IPS-18c (cell line): ENCODE measurements at regions not wholly inside any gene's neighbourhood (a gene's known extent, or its start where the extent isn't known, plus 50 kb on each side); places are given as distances from the start of the nearest gene placed in this dataset.

Experiments
- H3K4me3 ChIP-seq: 2 replicates; pipeline ENCODE4 v1.7.0; 2013; ENCODE audit warnings: low read depth, mild to moderate bottlenecking, low read length, moderate library complexity; ENCODE audit not compliant: insufficient read depth
- H3K9me3 ChIP-seq: one replicate; pipeline ENCODE4 v1.6.1; 2013; ENCODE audit warnings: mild to moderate bottlenecking, low read length, moderate library complexity; ENCODE audit not compliant: control insufficient read depth, insufficient read depth

- Histone ChIP-seq H3K9me3 (no peaks in the 10 kb centered on the region), H3K4me3 (no peak overlapping the region)
Measured at GRCh38 chr18:10051877-10052631, 138.2 kb downstream of the VAPA start.

GRCh38 chr18:10052871-10053270 lies 139.1 kb downstream of the VAPA start:
- H3K9me3 ChIP-seq, result no peaks in the 10 kb centered on the region
- H3K4me3 ChIP-seq, result no peak overlapping the region

DNA sequence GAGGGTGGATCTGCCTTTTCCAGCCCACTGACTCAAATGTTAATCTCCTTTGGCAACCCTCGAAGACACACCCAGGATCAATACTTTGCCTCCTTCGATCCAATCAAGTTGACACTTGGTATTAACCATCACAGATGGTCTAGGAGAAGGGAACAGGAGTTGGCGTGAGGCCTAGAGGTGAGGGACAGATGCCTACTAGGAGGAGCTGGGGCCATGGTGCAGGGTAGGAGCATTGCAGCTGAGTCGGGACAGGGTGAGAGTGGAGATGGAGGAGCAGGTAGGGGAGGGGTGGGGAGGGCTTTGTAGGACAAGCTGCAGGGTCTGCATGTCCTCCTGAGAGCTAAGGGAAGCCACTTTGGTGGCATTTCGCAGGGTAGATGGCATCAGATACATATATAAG lies 140.0 kb downstream of the VAPA start:
- H3K4me3 ChIP-seq, result no peak overlapping the region

GRCh38 chr18:10054366-10054765 lies 140.6 kb downstream of the VAPA start:
- Histone ChIP-seq H3K4me3 (no peak overlapping the region), H3K9me3 (no peaks in the 10 kb centered on the region)

More for the DNA sequence above, 140.0 kb downstream of the VAPA start:
- H3K9me3 ChIP-seq, result no peaks in the 10 kb centered on the region

DNA sequence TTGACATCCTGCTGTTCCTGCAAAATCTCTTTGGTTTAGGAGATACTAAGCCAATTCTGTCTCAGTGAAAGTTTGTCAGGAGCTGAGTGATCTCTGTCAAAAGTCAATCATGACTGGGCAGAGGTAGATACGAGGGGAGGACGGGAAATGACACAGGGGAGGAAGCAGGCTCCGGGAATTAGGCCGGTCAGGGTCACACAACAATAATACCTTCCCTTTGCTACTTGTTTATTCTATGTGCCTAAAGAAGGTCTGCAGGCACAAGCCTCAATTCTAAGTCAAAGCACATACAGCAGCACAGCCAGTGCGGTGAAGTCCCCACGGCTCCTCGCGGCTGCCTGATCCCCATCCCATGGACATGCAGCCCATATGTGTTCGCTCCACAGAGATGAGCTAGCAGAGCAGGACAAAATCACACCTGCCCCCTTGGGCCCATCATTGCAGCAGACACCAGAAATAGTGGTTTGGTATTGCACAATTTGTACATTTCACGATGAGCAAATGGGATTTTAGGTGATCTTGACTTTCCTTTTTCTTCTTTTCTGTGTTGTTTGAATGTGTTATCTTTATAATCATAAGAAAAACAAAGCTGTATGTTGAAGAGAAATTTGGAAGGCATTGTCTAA lies 141.4 kb downstream of the VAPA start:
- no peaks in the 10 kb centered on the region for H3K9me3 ChIP-seq
- H3K4me3 ChIP-seq, result no peak overlapping the region

- Histone ChIP-seq H3K9me3 (no peaks in the 10 kb centered on the region), H3K4me3 (no peak overlapping the region)
Measured at GRCh38 chr18:10056506-10056905, 142.7 kb downstream of the VAPA start.

GRCh38 chr18:10057401-10057893 lies 143.6 kb downstream of the VAPA start:
- H3K9me3 ChIP-seq, result no peaks in the 10 kb centered on the region
- H3K4me3 ChIP-seq, result no peak overlapping the region

GRCh38 chr18:10057894-10058791 lies 144.3 kb downstream of the VAPA start:
- H3K9me3 ChIP-seq, result no peaks in the 10 kb centered on the region
- H3K4me3 ChIP-seq, result no peak overlapping the region

GRCh38 chr18:10059610-10060468 lies 146.0 kb downstream of the VAPA start:
- H3K9me3 ChIP-seq, result peaks cover 2% of the 10 kb centered on the region
- no peak overlapping the region for H3K4me3 ChIP-seq

- Histone ChIP-seq H3K9me3 (peaks cover 2% of the 10 kb centered on the region), H3K4me3 (no peak overlapping the region)
Measured at GRCh38 chr18:10060469-10060782, 146.6 kb downstream of the VAPA start.

GRCh38 chr18:10060841-10061240 lies 147.0 kb downstream of the VAPA start:
- Histone ChIP-seq H3K9me3 (peaks cover 2% of the 10 kb centered on the region), H3K4me3 (no peak overlapping the region)

- H3K4me3 ChIP-seq, result no peak overlapping the region
- peaks cover 2% of the 10 kb centered on the region for H3K9me3 ChIP-seq
Measured at GRCh38 chr18:10061566-10062140, 147.8 kb downstream of the VAPA start.

DNA sequence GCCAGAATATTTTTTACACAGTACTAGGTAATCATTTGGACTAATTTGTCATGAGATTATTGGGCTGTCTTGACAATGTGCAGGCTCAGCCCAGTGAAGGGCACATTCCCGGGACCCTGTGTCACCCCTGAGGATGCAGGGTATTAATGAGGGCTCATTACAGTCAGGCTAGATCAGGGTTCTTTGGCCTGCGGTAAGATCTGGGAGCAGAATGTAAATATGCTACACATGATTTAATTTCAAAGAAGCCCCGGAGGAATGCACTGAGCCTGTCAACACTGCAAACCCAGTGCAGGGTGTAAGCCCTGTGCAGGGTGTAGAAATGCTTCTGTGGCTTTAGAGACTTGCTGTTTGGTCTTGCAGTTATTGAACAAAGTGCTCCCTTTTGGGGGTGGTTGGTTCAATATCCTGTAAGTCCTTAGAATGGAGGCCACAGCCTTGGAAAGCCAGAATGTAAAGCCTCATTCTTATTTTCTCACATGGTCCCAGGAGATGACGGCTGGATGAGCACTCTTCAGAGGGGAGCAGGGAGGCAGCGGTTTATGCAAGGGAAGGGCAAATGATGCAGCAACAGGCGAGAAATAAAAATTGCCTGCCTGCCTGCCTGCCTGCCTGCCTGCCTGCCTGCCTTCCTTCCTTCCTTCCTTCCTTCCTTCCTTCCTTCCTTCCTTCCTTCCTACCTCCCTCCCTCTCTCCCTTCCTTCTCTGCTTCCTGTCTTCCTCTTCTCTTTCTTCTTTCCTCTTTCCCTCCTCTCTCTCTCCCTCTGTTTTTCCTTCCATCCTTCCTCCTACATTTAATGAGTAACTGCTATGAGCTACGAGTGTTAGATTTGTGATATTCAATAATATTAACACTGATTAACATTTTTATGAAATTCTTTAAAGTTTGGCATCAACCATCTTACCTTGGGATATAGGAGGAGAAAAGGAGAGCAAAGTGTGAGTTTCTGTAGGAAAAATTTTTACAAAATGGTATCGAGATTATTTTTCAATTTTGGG lies 148.8 kb downstream of the VAPA start:
- no peak overlapping the region for H3K4me3 ChIP-seq
- H3K9me3 ChIP-seq, result peaks cover 2% of the 10 kb centered on the region

DNA sequence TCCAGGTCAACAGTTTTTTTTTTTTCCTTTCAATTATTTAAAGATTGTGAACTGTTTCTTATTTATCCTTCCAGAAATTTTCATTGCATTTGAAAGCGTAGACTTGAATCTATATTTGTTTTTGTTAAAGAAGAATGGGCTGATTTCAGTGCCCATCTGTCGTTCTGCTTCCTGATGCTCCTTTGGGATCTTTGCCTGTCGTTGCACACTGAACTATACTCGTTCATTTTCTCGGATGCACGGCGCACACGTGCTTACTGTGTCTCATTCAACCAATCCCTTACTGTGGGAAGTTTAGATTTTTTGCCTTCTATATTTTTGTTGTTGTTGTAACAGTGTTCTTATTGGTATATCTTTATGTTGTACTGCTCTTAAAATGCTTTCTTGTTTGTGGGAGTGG lies 149.7 kb downstream of the VAPA start:
- Histone ChIP-seq H3K9me3 (peaks cover 2% of the 10 kb centered on the region), H3K4me3 (no peak overlapping the region)

DNA sequence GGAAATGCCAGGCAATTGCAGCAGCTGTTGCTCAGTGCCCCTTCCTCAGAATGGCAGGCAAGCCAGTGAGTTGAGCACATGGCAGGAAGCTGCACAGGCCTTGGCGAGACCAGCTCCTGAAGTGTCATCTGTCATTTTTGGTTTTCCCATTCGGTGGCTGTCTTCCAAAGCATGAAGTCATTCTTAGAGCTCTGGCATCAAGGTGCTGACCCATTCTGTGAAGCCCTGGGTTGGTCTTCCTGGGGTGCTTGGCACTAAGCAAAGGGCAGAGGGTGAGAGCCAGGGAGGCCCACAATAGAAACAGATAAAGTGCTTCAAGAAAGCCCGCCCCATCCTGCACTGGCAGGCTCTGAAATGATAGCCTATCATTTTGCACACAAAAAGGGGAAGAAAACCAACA lies 150.5 kb downstream of the VAPA start:
- no peak overlapping the region for H3K4me3 ChIP-seq
- peaks cover 2% of the 10 kb centered on the region for H3K9me3 ChIP-seq

GRCh38 chr18:10065296-10065695 lies 151.5 kb downstream of the VAPA start:
- peaks cover 2% of the 10 kb centered on the region for H3K9me3 ChIP-seq
- H3K4me3 ChIP-seq, result no peak overlapping the region
